GM13976 (cell line): ENCODE measurements at regions not wholly inside any gene's neighbourhood (a gene's known extent, or its start where the extent isn't known, plus 50 kb on each side); places are given as distances from the start of the nearest gene placed in this dataset.

Source experiments
- DNase-seq: peaks from one replicate; pipeline ENCODE4 v3.0.0; 2012; ENCODE audit warnings: low spot score
- in situ Hi-C: fragments of 300-500 bp; cut with MboI; formaldehyde crosslinking; loops from one replicate; pipeline ENCODE4 v1.12.0; 2022; ENCODE audit warnings: low sequenced_read_pairs, mixed read lengths, inconsistent platforms; ENCODE audit not compliant: unreplicated experiment
- TF ChIP-seq, protein P1 (sequence below): IDR thresholded peaks from 2 replicates; pipeline ENCODE4 v1.5.1; 2012; ENCODE audit warnings: borderline replicate concordance, mild to moderate bottlenecking; ENCODE audit not compliant: insufficient read depth; ENCODE audit errors: extremely low read depth, missing control alignments, control extremely low read depth

DNA sequence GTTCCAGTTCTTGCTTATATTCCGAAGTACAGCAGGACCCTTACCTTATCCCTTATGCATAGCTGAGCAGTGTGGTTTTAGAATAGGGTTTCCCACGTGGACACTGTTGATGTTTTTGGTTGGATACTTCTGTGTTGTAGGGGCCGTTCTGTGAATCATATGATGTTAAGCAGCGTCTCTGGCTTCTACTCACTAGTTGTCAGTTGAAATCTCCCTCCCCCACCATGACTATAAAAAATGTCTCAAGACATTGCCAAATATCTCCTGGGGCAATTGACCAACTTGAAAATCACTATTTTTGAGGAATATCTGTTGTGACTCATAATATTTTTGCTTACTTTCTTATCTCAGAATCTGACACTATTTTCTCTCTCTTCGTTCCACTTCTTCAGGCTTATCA is 713.7 kb downstream of the TSN start:
- in situ Hi-C loops, result no loop called here
- TF ChIP-seq, protein P1, sequence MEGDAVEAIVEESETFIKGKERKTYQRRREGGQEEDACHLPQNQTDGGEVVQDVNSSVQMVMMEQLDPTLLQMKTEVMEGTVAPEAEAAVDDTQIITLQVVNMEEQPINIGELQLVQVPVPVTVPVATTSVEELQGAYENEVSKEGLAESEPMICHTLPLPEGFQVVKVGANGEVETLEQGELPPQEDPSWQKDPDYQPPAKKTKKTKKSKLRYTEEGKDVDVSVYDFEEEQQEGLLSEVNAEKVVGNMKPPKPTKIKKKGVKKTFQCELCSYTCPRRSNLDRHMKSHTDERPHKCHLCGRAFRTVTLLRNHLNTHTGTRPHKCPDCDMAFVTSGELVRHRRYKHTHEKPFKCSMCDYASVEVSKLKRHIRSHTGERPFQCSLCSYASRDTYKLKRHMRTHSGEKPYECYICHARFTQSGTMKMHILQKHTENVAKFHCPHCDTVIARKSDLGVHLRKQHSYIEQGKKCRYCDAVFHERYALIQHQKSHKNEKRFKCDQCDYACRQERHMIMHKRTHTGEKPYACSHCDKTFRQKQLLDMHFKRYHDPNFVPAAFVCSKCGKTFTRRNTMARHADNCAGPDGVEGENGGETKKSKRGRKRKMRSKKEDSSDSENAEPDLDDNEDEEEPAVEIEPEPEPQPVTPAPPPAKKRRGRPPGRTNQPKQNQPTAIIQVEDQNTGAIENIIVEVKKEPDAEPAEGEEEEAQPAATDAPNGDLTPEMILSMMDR, result no peak
- no peak for DNase-seq

DNA sequence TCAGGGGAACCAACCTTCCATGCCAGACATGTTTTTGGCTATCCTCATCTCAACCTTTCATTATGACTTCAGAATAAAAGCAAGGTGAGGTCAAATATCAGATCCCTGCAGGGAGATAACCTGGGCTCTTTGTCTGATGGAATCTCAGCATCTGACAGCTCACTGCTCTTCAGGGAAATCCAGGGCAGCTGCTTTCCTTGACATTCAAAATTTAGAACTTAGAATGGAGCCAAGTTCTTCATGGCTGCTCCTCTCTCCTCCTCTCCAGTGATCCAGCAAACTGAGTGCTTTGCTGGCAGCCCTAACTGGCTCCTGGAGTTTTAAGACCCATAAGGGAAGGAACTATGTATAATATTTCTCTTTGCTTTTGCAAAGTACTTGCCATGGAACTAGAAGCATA is 716.3 kb downstream of the TSN start:
- DNase-seq, result no peak
- TF ChIP-seq, protein P1, result no peak
- in situ Hi-C loops, result no loop called here

DNA sequence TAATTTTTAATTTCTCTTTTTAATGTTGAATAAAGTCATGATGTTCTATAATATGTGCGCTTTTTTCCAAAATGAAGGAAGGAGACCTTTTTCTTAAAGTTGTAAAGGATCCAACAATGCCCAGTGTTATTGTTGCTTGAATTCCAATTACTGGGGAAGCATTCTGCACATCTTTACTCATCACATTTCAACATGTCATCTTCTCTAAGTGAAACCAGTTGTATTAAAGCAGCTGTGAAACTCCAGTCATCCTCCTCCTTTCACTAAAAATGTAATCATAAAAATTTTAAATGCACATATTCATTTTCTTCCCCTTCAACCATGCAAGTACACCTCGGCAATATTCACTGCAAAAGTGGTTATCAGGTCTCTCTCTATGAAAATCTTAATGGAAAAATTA is 722.7 kb downstream of the TSN start:
- DNase-seq, result no peak
- in situ Hi-C loops, result no loop called here
- TF ChIP-seq, protein P1, result no peak

DNA sequence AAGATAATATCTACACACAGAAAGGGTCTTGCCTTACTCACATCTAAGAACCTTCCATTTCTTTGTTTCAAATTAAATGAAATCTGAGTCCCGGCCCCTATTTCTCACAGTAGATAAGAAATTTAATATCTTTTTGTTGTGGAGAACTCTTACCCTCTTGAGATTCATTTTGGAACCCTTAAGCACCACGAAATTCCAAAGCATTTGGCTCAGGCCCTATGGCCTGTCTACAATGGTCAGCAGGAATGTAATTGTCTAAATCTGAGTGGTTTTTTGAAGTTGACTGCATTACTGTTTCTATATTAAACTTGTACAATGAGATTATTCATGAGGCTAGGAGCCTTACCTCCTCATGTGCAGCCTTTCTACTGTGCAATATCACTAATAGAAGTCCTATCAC is 723.3 kb downstream of the TSN start:
- TF ChIP-seq, protein P1, result no peak
- in situ Hi-C loops, result no loop called here
- no peak for DNase-seq

DNA sequence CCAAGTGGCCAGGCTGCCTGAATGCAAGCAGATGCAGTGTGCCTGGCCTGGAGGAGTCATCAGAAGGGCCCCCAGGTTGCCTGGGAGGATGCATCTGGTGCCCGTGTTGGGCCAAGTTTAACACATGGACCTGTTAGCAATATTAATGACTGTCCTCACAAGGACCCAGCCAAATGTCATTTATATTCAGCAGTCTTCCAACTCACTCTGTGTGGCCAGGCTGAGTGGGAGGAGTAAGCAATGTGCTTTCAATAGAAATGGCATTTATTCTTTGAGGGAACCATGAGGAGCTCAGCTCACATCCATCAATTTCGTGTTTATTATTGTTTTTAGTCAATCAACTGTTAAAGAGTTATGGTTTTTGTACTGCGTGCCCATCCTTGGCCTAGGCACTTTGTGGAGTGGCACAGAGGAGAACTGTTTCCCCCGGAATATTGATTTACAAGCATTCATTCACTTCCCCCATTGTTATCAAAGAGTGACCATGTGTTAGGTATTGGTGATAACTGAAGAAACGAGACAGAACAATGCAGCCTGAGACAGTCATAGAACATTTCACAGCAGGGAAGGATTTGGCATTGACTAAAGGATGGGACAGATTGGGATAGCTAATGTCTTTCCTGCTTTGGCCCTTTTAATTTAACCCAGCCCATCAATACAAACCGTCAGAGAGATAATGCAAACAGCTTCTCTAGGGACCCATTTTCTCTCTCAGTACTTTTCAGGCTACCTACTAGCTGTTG is 725.2 kb downstream of the TSN start:
- TF ChIP-seq, protein P1, result no peak
- in situ Hi-C loops, result no loop called here
- no peak for DNase-seq

DNA sequence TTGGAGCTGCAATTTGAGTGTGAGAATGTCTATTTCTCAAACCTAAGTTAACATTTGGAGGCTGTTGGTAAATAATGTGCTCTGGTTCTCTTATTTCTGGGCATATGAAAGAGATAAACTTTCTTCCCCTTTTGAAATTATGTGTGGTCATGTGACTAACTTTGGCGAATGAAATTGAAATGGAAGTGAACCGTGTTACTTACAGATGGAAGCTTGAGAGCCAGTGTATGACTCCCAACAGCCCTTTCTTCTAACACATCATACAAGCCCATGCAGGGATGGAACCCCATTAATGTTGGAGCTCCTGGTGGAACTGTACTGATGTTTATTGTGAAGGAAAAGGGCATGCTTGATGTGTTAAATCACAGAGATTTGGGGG is 725.8 kb downstream of the TSN start:
- in situ Hi-C loops, result no loop called here
- TF ChIP-seq, protein P1, result no peak
- DNase-seq, result no peak
